NCI-H446 (cell line): ENCODE measurements at regions not wholly inside any gene's neighbourhood (a gene's known extent, or its start where the extent isn't known, plus 50 kb on each side); places are given as distances from the start of the nearest gene placed in this dataset.

ENCODE experiments used
- DNase-seq, 2 experiments: peaks; one replicate each; lab custom pipeline; 2025; lab: John Stamatoyannopoulos, UW

DNA sequence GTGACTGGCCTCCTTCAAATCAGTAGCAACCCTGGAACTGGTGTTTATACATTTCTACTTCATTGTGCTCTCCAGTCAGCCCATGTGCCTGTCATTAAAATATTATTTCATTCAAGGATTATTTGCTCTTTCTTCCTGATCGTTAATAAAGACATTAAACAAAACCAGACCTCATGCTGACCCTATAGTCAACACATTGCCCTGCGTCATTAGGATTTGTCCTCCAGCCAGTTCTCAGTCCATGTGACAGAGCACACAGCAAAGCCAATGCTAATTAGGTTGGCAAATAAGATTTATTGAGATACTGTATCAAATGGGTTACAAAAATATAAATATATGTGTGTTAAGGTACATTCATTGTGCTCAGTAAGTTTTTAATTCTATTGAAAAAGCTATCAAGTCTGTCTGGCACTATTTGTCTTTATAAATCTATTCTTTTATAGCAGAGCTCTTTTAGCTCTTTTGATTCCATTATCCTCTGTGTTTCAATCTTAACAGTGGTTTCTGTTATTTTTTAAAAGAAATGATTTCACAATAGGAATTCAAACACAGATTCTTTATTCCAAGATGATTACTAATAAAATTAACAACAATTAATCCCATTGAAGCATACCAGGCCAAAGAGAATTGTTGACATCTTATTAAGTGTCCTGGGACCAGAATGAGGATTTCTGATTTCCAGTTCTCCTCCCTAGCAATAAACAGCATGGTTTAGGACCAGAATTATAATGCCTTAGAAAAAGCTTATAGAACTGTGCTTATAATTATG is 209.4 kb upstream of the RGMB start:
- no peak for DNase-seq

DNA sequence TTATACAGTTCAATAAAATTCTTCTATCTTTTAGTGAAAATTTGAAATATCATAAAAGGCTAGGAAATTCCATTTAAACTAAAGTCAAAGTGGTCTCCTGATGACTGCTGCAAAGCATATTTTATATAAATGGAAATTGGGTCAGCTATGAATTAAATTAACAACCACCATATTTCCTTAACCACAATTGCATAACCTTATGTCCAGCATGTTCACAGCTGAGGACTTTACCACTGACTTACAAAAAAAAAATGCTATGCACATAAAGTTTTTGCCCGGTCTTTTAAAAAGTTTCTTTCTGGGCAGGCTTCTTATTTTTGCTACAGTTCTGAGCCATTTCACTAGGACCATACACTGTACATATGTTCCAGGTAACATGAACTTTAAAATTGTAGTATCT is 208.6 kb upstream of the RGMB start:
- DNase-seq = no peak

DNA sequence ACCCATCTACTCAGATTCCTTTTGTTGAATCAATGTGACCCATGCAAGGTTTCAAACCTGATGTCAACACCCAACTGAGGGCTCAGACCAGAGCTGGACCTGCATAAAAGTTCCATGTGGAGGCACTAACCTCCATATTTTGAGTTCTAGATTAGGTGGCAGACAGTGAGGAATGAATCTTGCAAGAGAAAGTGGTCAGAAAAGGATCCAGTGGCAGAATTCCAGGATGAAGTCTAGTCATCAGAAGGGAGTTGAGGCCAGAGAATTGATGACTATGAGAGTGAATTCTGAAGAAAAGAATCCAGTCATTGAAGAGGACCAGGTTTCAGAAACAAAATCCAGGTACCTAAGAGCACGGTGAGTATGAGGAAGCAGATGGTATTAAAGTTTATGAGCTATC is 205.1 kb upstream of the RGMB start:
- DNase-seq = no peak

DNA sequence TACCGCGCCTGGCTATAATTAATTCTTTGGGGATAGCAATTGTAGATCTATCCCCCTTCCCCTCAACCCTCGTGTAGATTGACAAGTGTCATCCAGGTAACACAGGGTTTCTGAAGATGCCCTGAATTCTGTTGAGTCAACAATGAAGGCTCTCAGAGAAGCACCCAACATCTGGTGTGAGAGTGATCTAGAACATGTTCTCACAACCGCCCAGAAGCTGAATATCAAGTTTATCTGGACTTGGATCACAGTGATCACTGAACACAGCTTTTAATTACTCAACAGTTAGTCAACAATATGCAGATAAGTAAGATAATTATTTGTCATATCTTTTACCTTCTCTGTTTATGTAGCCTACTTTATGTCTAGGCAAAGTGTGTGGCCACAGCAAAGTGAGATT is 204.2 kb upstream of the RGMB start:
- no peak for DNase-seq

DNA sequence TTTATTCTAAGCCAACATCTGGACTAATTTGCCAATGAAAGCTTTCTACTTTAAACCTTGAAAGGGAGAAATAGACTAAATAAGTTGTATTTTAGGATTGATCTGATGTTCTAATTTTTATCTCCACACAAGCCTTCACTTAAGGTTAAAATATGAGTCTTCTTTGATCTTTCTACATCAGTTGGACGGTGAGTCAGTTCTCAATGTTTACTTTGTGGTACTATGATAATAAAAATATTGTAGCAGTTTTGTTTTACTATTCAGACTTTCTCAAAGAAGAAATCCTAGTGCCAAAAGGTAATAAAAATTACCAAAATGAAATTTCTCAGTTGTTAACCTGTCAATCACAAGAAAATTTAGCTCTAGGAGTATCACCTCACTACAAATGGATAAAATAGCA is 203.5 kb upstream of the RGMB start:
- no peak for DNase-seq

DNA sequence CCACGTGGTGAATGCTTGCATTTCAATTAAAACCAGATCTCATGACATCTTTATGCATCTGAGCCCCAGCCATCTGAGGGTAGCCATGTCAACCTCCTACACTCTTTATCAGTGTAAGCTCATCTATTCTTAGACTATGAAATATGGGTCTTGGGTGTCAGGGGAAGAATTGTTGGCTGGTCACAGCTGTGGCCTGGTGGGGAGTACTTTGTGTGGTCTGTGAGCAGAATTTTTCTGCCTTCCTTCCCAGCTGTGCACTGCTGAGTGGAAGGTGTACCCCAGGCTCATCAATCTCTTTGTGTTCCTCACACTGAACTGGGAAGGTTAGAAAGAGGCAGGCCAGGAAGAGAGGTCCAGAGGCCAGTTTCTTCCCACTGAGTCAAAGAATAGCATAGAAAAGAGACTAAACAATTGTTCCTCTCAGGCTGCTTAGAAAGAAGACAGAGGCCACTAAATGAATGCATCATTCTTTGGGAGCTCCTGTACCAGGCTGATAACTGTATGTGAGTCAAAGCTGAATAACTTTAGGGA is 202.7 kb upstream of the RGMB start:
- DNase-seq = no peak

DNA sequence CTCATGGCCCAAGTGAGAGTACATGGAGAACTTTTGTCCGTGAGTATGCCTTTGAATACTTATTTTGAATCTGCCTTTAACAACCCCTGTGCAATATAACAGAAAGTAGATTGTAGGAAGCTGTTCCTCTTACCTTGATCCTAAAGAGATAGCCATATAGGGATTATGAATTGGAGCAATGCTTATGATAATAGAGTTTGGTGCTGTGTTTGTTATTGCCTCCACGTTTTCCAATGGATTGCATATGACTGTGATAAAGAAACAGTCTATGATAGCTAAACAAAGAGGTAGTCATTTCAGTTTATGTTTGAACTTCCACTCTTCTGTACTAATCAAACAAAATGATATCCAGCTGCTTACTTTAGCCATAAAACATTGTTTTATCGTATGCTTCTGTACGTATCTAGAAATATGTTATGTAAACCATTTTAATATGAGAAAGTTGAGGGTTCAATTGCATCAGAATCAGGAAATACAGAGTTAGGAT is 199.6 kb upstream of the RGMB start:
- DNase-seq = no peak

DNA sequence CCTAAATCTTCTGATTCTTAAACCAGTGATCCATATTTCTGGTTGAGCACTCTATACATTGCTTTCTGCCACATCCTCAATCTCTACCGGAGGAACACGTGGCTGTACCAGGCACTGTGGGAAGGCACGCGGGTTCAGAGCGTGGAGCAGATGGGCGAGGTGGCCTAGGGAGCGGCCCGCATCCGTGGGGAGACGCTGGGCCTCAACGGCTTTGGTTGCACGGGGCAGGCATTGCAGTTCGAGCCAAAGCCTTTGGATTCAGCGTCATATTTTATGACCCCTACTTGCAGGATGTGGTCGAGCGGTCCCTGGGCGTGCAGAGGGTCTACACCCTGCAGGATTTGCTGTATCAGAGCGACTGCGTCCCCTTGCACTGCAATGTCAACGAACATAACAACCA is 197.2 kb upstream of the RGMB start:
- no peak for DNase-seq

DNA sequence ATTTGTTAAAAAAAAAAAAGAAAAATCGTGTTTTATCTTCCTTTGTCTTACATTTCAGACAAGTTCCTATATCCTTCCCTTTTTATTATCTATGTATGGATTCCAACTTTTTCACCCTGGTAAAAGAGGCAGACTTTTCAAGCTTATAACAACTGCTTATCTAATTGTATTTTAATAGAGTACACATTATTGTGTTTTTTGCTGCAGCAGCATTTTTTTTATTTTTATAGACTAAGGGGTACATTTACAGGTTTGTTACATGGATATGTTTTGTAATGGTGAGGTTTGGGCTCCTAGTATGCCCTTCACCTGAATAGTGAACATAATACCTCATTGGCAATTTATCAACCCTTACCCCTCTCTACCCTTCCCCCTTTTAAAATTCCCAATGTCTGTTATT is 195.0 kb upstream of the RGMB start:
- no peak for DNase-seq

DNA sequence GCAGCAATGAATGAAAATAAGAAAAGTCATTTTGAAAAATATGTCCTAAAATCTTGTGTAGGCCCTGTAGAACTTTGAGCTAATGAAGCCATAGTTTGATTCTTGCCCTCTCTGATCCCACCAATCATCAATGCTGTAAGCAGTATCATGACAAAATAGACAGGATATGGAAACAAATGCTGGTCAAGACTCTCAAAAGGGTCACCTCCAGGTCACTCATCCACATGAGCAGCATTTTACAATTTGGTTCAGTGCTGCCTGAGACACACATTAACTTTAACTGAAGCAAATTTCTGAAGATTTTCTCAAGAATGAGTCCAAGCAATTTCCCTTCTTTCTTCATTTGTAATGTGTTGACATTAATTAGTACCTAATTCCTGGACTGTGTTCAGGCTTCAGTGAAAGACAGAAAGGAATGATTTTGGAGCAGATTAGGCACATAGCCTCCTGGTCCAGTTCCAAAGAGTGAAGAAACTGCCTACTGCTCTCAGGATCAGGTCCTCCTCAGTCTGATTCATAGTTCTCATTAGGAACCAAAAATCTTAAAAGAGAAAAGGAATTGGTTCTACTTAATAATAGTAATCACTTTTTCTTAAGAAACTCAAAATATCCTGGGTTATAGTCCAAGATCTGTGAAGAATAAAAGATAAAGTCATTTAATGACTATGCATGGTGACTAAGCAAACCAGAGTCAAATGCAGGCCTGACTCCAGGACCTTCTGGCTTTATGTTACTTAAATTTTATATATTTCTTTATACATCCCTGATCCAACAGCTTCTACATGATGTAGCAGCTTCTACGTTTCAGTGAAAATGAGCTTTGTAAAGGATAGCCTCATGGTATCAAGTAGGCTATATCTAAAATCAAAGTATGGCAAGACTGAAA is 192.1 kb upstream of the RGMB start:
- peak in 1 of 2 experiments; percentile 6 for DNase-seq

DNA sequence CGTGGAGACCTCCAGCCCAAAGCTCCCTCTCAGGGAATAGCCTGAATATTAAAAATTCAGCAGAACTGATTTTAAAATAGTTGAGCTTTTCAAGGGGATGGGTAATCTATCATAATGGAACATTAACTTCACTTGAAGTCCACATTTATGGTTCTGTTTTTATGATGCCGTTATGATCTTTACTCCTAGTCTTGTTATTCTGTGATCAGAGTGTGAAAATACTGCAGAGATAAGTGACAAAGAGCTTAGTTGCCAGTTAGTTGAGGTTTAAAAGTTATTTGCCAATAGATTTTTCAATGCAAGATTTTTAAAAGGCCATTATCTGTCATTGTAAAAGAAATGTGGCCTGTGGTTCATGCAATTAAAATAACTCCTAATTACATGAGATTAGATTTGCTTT is 189.9 kb upstream of the RGMB start:
- no peak for DNase-seq

DNA sequence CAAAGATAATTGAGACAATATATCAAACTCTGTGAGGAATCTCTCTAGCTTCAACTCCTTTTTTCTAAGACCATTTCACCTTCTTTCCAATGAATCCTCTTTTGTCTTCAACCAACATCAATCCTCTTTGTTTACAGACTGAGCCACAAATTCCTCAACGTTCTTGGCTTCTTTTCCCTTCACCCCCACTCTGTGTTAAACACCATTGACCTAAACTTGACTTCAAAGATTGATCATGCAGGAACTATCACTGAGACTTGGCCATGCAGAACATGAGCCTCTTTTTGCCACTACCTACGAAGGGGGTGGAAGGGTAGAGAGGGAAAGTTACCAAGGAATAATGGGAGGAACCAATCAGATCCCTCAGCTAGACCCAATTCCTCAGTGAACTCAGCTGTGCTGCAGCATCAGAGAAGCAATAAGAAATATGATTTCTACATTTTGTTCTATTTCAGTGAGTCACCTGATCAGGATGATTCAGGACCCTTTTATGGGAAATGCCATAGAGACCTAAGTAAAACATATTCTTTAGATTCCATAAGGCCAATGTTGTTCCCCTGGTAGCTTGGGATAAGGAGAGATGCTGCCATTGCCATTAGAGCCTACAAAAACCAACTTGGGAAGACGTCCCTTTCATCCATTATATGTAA is 187.7 kb upstream of the RGMB start:
- DNase-seq = no peak

DNA sequence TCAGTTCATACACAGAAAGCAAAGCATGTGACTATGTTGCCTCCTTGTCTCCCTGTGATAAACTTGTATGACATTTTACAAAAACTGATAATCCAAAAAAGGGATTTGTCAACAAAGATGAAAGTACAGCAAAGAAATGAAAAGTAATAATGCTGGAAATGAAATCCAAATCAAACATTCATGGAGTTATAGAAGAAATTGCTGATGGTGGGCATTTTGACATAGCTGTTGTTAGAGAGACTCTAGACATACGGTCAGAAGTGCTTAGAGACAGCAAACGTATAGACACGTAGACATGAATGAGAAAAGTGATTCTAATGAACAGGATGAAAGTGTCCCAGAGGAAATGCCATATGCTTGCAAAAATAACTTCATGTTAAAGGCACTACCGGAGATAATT is 186.9 kb upstream of the RGMB start:
- DNase-seq = no peak

DNA sequence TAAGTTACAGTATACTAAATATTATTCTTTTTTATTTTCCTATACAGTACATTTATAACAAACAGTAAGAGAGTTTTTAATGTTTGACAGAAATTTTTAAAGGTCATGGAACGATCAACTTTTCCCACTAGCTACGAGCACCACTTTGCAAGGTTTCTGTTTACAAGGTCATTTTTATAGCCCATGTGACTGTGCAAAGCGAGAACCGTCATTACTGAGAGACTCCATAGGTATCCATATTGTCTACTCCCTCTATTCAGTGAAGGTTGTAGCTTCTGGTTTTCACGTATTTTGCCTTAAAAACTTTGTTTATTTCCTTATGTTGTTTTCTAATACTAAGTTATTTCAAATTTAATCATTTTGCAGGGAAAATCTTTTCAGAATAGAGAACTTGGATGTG is 186.3 kb upstream of the RGMB start:
- no peak for DNase-seq

DNA sequence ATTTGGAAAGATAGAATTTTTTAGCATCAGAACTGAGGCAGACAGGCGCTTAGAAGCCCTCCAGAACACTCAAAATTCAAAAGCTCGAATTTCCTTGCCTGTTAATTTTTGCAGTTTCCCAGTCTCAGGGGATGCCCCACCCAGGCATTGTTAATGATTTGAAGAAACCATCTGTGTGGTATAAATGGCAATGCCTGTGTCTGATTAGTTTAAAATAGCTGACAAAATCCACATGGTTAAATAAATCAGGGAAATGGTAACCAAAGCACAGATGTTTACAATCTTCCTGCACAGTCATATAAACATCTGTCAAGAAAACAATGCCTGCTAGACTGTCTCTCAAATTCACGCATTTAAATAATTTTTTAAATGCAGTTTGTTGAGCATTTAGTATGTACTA is 185.2 kb upstream of the RGMB start:
- no peak for DNase-seq

DNA sequence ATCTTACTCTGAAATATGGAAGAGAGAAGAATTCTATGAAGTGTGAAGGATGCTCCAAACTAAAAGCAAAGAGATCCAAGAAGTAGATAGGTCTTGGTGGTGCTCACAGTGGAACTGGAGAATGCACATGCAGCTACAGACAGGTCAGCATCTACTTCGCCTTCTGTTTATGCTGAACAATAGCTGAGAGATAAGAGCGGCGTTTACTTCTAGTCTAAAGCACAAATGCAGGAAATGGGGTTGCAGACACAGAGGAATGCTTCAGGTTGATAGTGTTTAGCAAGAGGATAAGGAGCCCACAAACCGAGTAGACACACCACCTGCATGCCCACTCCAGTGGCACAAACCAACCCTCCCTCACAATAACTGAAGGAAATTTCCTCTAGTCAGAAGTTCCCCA is 180.0 kb upstream of the RGMB start:
- DNase-seq = no peak

DNA sequence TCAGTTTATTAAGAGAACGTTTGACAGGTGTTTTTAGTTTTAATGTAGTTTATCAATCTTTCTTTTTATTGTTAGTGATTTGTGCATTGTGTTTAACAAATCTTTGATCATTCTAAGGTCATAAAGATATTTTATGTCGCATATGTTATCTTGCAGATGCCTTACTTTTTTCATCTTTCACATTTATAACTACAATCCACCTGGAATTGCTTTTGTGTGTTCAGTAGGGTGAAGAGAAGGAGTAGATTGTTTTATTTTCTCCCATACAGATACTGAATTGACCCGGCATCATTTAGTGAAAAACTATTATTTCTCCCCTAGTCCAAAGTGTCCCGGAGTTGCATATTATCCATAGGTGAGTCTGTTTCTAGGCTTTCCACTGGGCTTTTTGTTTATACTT is 179.4 kb upstream of the RGMB start:
- no peak for DNase-seq

DNA sequence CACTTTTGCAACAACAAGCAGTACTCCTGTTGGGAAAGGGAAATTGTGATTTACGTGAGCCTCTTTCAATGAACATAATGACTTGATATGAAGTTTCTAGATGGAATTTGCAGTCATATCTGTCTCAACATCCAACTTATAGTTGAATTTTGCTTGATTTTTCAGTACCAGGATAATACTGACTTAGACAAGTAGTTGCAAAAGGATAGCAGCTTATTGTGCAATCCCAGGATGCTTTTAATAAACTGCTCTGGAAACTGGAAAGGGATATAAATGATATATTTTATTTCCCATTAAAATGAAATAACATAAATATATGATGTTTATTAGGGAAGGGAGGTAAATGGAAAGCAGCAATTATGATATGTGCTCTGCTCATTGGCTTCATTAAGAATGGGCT is 174.4 kb upstream of the RGMB start:
- DNase-seq = no peak

DNA sequence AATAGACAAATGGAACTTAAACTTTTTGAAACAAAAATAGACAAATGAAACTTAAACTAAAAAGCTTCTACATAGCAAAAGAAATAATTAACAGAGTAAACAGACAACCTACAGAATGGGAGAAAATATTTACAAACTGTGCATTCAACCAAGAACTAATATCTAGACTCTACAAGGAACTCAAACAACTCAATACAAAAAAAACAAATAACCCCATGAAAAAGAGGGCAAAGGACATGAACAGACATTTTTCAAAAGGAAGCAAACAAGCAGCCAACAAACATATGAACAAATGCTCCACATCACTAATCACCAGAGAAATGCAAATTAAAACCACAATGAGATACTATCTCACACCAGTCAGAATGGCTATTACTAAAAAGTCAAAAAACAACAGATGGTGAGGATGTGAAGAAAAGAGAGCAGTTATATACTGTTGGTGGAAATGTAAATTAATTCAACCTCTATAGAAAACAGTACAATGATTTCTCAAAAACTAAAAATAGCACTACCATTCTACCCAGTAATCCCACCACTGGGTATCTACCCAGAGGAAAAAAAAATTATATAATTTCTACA is 170.8 kb upstream of the RGMB start:
- DNase-seq = no peak

DNA sequence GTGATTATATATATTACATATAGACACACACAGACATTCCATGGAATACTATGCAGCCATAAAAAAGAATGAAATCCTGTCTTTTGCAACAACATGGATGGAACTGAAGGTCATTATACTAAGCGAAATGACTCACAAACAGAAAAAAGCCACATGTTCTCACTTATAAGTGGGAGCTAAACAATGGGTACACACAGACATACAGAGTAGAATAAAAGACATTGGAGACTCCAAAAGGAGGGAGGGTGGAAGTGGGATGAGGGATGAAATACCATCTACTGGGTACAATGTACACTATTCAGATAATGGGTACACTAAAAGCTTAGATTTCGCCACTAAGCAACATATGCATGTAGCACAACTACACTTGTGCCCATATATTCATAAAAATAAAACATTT is 170.0 kb upstream of the RGMB start:
- no peak for DNase-seq

DNA sequence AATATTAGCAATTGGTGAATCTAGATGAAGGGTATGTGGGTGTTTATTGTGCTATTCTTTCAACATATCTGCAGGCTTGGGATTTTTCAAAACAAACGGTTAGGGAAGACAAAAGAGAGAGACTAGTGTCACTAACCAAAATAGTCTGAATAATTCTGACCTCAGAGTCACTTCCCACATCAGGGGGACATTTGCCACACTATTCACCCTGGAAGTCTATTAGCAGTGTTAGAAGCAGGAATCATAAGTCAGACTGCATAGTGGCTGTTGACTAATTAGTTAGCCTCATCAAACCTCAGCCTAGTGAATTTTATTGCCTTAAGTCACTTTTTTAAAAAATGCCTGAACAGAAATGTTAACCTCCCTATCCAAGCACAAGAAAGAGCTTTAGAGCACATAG is 169.2 kb upstream of the RGMB start:
- no peak for DNase-seq

DNA sequence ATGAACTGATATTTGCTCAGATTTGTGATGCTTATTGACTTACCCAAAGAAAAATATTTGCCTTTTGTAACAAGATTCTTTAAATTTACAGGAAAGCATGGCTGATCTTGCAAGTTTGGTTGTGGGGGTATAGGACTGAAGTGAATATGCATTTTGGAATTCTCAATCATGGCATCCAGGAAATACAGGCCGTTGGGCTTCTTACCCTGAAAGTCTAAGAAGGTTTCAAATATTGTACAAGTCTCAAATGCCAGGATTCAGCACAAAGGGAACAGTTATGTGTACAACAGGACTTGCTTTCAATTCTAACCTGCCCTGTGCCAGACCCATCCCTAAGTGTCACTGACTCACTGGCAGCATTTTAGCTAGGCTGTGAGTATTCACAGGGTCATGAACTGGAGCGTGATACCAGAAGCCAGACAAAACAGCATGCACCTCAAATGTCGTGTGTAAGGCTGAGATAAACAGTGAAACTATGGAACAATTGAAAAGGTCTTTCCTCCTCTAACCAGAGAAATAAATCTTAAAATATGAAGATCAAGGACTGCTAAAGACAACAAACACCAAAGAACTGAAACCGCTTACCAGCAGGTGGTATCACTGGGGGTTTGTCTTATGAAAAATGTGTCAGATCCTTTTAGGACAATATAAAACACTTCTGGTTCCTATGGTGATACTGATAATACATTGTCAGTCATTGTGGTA is 168.6 kb upstream of the RGMB start:
- DNase-seq = no peak
